ENCODE measurements at regions not wholly inside any gene's neighbourhood (a gene's known extent, or its start where the extent isn't known, plus 50 kb on each side); places are given as distances from the start of the nearest gene placed in this dataset.

- TF ChIP-seq CTCF (IDR thresholded peaks at IDR 0.05) (no peak), POLR2A (IDR thresholded peaks at IDR 0.05) (no peak)
These were observed 142.1 kb upstream of the B3GAT1 start for GRCh38 chr11:134554106-134554505.

Data from lower leg skin (tissue), 3 donors.